BJ (cell line): ENCODE measurements at regions not wholly inside any gene's neighbourhood (a gene's known extent, or its start where the extent isn't known, plus 50 kb on each side); places are given as distances from the start of the nearest gene placed in this dataset.

ENCODE experiments used
- CTCF ChIA-PET: fragments of 350-600 bp; formaldehyde crosslinking; extraction: SDS; loops from one replicate; lab custom pipeline; 2021; ENCODE audit warnings: antibody characterized with exemption, inconsistent platforms; lab: Yijun Ruan, JAX
- POLR2A ChIA-PET: fragments of 300-600 bp; sonication (Branson Sonifier 250); formaldehyde crosslinking; extraction: SDS; loops from one replicate; lab custom pipeline; 2021; ENCODE audit warnings: antibody characterized with exemption; lab: Charles Lee
- DNase-seq: peaks from one replicate; pipeline ENCODE4 v3.0.0-alpha.2; 2011; ENCODE audit warnings: low read depth
- H3K27me3 ChIP-seq: 2 replicates; pipeline ENCODE4 v1.6.0; 2011; ENCODE audit warnings: low read length; ENCODE audit not compliant: control insufficient read depth, insufficient read depth
- H3K36me3 ChIP-seq: 2 replicates; pipeline ENCODE4 v1.5.1; 2011; ENCODE audit warnings: low read length; ENCODE audit not compliant: control insufficient read depth, insufficient read depth
- H3K4me3 ChIP-seq: 2 replicates; pipeline ENCODE4 v1.5.1; 2011; ENCODE audit warnings: low read depth, mild to moderate bottlenecking, control low read depth, low read length
- TF ChIP-seq, protein P1 (sequence below): IDR thresholded peaks from 2 replicates; pipeline ENCODE4 v1.5.1; 2011; ENCODE audit warnings: low read depth, mild to moderate bottlenecking, control low read depth, inconsistent platforms, low read length, moderate library complexity; ENCODE audit not compliant: insufficient read depth

GRCh38 chr13:59441596-59442280 lies 722.0 kb downstream of the DIAPH3 start:
- ChIA-PET CTCF (no interaction called here), POLR2A (no interaction called here)
- no peak overlapping the region for H3K4me3 ChIP-seq
- no peaks in the 10 kb centered on the region for H3K36me3 ChIP-seq
- TF ChIP-seq, protein P1, sequence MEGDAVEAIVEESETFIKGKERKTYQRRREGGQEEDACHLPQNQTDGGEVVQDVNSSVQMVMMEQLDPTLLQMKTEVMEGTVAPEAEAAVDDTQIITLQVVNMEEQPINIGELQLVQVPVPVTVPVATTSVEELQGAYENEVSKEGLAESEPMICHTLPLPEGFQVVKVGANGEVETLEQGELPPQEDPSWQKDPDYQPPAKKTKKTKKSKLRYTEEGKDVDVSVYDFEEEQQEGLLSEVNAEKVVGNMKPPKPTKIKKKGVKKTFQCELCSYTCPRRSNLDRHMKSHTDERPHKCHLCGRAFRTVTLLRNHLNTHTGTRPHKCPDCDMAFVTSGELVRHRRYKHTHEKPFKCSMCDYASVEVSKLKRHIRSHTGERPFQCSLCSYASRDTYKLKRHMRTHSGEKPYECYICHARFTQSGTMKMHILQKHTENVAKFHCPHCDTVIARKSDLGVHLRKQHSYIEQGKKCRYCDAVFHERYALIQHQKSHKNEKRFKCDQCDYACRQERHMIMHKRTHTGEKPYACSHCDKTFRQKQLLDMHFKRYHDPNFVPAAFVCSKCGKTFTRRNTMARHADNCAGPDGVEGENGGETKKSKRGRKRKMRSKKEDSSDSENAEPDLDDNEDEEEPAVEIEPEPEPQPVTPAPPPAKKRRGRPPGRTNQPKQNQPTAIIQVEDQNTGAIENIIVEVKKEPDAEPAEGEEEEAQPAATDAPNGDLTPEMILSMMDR = no peak
- DNase-seq = no peak
- H3K27me3 ChIP-seq = no peaks in the 10 kb centered on the region

GRCh38 chr13:59442461-59442860 lies 721.3 kb downstream of the DIAPH3 start:
- TF ChIP-seq, protein P1 = no peak
- CTCF ChIA-PET = no interaction called here
- Histone ChIP-seq H3K4me3 (no peak overlapping the region), H3K27me3 (no peaks in the 10 kb centered on the region), H3K36me3 (no peaks in the 10 kb centered on the region)
- DNase-seq = no peak
- POLR2A ChIA-PET = no interaction called here

DNA sequence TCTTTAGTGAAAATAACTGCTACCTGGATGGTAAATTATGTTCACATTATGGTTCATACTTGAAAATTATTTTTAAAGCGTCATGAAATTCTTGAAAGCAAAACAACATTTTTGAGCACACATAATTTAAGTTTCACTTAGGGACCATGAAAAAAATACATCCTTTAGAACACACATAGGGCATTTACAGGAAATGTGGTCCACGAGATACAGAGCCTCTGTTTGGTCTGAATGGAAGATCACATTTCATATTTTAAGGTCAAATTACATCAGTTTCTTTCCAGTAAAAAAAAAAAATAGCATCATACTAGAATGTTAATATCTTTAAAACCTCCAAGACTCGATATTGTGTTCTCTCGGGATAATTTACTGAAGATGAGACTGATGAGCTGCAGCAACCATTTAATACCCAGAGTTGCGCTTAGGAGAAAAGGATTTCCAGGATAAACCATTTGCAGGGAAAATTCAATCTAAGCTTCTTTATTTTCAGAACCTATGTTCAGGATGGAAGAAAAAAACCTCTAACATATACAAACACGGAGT lies 720.7 kb downstream of the DIAPH3 start:
- DNase-seq = no peak
- TF ChIP-seq, protein P1 = no peak
- CTCF ChIA-PET = no interaction called here
- Histone ChIP-seq H3K27me3 (no peaks in the 10 kb centered on the region), H3K4me3 (no peak overlapping the region), H3K36me3 (no peaks in the 10 kb centered on the region)
- POLR2A ChIA-PET = no interaction called here

- TF ChIP-seq, protein P1 = no peak
- Histone ChIP-seq H3K4me3 (no peak overlapping the region), H3K27me3 (no peaks in the 10 kb centered on the region), H3K36me3 (no peaks in the 10 kb centered on the region)
- DNase-seq = no peak
- ChIA-PET CTCF (no interaction called here), POLR2A (no interaction called here)
Observed at GRCh38 chr13:59444210-59444857, 719.4 kb downstream of the DIAPH3 start.

- CTCF ChIA-PET = no interaction called here
- TF ChIP-seq, protein P1 = no peak
- no peaks in the 10 kb centered on the region for H3K36me3 ChIP-seq
Observed at GRCh38 chr13:59445812-59446211, 717.9 kb downstream of the DIAPH3 start.

More at GRCh38 chr13:59445812-59446211, 717.9 kb downstream of the DIAPH3 start:
- no peak overlapping the region for H3K4me3 ChIP-seq
- POLR2A ChIA-PET = no interaction called here
- no peaks in the 10 kb centered on the region for H3K27me3 ChIP-seq
- no peak for DNase-seq
